GM19025 (cell line): ENCODE measurements at regions not wholly inside any gene's neighbourhood (a gene's known extent, or its start where the extent isn't known, plus 50 kb on each side); places are given as distances from the start of the nearest gene placed in this dataset.

Source experiments
- ATAC-seq: cut with Tn5 transposase; IDR thresholded peaks from one replicate; pipeline ENCODE4 v1.9.1; 2021; ENCODE audit warnings: mild to moderate bottlenecking, low read depth, moderate library complexity; ENCODE audit not compliant: unreplicated experiment

DNA sequence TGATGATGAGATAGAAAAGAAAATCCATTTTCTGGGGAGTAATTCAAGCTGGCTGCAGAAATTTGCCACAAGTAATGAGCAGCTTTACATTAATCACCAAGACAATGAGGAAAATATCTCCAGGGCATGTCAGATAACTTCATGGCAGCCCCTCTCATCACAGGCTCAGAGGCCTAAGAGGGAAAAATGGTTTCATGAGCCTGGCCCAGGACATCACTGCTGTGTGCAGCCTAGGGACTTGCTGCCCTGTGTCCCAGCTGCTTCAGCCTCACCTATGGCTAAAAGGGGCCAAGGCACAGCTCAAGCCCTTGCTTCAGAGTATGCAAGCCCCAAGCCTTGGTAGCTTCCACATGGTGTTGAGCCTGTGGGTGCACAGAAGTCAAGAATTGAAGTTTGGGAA is 161.7 kb downstream of the OPA1 start:
- ATAC-seq = no peak

DNA sequence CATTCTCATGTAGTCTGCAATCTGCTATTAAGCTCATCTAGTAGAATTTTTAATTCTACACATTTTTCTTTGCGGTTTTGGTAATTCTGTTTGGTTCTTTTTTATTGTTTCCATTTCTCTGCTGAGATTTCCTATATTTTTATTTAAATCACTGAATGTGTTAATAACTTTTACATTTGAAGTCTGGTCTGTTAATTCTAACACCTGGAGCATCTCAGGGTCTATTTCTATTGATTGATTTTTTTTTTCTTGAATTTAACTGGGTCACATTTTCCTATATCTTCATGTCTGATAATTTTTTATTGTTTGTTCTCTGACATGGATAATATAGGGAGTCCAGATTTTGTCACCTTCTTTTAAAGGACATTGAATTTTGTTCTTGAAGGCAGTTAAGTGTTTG is 163.5 kb downstream of the OPA1 start:
- no peak for ATAC-seq

DNA sequence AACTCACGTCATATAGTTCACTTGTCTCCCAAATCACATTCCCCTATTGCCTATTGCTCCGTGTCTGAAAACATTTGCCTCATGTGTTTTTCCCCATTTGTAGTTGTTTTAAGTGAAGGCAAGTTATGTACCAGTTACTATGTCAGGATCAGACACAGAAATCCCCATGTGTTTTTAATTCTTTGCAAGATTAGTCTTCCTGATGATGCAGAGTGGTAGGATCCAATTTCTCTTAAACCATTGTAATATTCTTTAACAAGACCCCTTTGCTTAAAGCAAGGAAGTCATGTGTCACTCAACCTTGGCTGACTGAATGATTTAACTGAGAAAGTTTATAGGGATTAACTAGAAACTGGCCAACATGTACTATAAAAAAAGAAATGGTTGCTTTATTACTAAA is 164.4 kb downstream of the OPA1 start:
- ATAC-seq = no peak

DNA sequence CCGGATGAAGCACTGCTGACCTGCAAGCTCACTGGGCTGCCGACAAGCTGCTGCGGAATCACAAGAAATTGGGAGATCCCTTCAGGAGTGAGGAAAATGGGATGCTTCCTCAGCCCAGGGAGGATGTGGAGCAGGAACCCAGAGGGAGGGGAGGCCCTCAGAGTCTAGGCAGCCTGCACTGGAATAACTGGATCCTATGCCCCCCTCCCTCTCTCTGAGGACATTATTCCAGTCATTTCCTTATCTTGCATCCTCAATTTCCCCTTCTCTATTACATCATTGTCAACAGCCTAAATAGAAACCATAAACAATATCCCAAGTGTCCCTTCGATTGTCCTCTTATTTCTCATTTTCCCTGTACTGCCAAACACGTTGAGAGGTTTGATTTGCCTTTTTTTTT is 169.0 kb downstream of the OPA1 start:
- ATAC-seq = no peak

DNA sequence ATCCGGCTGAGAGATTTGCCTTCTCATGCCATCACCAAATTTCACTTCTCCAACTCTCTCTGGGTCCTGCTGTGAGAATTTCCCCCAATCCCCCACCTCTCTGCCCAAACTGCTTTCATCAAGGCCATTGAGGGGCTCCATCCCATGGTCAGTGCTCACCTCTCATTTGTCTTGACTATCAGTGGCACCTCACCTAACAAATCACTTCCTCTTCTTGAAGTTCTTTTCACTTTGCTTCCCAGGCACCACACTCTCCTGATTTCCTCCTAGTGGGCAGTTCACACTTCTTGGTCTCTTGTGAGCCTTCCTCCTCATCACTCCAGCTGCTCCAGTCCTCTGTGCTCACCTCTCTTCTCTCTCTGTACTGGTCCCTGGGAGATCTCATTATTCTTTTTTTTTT is 169.6 kb downstream of the OPA1 start:
- no peak for ATAC-seq

DNA sequence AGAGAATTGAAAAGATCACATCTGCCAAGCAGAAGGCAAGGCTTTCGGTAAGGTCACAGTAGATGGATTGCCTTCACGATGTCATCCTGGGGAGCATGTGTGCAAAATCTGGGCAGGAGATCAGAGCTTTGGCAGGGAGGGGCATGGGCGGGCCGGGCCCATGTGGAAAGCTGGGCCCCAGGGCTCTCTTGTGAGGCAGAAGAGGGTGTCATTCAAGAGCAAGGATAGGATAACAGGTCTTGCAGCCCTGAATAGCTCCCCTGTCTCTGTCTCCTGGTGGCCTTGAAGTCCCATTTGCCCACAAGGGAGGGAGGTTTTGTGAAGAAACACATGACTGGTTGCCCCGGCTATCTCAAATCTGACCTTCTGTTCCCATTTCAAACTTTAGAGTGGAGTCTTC is 172.0 kb downstream of the OPA1 start:
- no peak for ATAC-seq

DNA sequence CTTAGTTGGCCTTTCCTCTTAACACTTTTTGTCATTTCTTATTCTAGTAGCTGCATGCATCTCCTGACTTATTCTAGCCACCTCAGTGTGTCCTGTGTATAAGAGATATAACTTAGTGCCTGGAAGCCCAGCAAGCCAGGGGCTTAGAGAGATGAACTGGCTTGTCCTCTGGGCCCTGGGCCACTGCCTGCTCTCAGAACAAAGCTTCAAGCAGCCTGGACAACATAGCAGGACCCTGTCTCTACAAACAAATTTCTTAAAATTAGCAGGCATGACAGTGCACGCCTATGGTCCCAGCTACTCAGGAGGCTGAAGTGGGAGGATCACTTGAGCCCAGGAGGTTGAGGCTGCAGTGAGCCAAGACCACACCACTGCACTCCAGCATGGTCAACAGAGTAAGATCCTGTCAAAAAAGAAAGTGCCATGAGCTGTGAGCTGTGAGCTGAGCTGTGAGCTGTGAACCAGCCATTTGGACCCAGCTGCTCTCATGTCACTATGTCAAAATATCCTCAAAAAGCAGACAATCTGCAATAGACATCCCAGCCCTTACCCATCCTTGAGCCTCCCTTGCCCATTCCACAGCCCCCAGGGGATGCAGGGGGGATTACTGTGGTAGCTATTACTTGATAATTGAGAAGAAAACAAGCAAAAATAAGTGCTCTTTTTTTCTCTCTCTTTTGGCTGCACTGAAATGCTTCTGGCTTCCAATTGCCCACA is 174.5 kb downstream of the OPA1 start:
- ATAC-seq = no peak

DNA sequence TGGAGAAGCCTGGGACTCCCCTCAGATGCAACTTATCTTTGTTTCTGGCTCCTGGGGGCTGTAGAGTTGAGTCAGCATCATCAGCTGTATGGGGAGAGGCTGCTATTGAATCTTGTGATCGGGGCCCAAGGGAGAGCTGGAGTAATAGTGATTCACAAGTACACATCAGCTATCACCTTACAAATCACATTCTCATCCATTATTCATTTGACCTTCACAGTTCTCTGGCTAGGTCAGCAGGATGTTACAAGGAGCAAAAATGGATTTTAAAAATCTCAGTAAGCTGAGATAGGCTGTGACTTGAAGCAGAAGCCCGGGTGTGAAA is 175.0 kb downstream of the OPA1 start:
- ATAC-seq = no peak

DNA sequence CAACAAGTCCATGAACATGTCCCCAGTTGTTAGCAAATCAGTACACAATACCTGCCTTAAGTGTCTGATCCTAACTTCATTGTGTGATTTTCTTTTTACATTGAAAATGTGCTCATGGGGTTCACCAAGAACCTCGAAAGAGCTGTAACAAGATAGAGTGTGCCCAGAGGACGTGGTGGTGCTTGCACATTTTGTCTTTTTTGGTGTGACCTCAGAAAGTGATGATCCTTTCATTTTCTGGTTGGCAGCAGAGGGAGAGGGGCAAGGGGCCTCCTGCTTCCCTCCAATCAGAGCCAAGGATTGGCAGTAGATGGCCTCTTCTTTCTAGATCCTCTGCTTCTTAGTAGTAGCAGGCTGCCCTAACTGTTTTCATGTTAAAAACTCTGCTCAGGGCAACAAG is 176.4 kb downstream of the OPA1 start:
- no peak for ATAC-seq

DNA sequence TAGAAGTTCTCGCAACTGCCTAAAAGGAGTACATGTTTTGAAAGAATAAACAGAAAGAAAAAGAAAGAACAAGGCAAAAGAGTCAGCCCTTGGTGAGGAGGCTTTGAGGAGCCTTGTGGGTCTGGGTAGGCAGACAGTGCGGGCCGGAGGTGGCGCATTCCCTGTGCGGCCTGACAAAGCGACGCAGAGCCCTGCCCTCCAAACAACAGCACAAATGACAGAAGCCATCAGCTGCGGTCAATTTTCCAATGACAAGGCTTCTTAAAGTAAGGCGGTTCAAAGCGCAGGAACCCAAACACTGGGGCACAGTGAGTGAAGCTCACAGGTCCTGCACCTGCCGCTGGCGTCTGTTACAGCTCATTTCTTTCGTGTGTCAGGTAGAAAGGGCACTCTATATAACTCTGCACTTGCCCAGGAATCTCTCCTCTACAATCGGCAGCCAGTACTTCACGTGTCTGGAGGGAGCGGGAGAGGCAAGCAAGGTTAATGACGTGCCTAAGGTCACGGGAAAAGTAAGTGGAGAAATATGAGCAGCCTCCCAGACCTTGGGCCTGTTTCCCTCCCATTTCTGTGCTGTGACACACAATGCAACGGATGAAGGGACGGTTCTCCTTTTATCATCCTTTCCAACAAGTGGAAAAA is 178.1 kb downstream of the OPA1 start:
- ATAC-seq = no peak

DNA sequence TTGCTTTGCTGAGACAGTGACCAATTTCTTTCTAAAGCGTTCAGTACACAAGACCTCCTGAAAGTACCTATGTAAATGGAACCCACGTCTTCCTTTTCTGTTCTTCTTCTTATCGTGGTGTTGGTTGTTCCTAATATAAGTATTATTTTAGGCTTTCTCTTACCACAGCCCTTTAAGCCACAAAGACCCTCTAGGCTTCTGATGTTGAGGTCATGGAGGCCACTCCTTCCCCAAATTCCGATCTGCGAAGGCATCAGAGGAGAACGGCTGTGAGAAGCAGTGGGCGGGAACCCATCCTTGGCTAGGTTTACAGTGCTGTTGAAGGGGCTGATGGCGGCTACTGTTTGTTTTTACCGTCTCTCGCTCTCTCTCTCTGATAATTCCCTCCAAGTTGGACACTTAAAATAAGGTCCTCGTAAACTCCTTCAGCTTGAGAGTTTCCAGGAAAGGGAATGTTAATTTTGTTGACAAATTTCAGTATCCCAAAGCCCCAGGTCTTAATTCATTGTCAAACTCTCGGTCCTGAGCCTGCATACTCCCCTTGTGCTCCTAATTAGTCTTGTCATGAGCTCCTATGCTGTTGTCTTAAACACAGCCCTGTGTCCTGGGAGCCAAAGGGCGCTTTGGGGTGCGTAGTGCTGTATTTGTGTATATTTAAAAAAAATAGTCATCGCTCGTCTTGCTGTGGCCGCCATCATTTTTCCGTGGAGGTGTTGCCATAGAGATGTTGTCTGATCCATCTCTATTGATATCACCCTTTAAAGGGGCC is 178.8 kb downstream of the OPA1 start:
- ATAC-seq = no peak

DNA sequence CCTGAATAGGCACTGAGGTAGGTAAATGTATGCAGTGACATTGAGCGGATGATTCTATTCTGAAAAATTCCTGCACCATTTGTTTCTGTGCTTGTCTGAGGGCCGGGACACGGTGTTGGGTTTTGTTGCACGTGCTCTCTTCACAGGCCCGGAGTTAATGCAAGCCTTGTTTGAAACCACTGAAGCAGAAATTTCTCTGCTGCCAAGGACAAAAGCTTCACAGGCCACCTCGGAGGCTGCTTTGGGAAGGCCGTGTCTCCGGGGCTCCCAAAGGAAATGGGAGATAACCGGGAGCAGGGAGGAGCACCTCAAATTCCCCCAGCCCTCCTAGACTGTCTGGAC is 179.4 kb downstream of the OPA1 start:
- no peak for ATAC-seq

DNA sequence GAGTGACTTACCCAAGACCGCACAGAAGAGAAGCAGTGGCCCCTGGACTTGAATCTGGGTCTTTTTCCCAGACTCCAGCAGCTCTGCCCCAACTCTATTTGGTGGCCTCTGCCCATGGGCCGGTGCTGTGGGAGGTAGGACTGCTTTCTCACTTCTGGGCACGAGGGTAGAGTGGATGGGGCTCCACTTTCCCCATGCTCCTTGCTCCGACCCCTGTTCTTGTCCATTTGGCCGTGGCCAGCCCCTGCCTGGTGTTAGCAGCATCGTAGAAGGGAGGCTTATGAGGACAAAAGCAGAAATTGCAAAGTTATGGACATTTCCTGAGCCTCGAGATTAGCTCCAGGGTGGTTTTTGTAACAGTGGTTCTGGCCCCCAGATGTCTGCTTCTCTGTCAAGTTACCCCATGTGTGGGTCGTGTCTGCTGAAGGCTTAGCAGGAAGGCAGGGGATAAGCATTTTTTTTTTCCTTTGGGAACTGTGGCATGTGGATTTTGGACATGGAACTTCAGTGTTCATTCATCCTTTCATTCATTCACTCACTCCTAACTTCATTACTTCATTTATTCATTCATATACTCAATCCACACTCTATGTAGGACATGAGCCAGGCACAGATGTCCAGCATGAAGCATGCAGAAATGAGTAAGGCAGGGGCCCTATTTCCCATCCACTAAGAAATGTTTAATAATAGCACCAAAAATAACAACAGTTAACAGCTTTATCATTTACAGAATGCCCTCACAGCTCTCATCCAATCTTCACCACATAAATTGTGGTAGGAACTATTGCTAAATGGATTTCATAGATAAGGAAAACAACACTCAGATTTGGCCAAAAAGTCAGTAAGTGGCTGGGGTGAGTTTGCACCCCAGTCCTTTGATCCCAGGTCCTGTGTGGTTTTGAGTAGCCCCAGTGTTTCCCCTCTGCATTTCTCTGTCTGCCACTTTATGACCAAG is 180.5 kb downstream of the OPA1 start:
- ATAC-seq = no peak

DNA sequence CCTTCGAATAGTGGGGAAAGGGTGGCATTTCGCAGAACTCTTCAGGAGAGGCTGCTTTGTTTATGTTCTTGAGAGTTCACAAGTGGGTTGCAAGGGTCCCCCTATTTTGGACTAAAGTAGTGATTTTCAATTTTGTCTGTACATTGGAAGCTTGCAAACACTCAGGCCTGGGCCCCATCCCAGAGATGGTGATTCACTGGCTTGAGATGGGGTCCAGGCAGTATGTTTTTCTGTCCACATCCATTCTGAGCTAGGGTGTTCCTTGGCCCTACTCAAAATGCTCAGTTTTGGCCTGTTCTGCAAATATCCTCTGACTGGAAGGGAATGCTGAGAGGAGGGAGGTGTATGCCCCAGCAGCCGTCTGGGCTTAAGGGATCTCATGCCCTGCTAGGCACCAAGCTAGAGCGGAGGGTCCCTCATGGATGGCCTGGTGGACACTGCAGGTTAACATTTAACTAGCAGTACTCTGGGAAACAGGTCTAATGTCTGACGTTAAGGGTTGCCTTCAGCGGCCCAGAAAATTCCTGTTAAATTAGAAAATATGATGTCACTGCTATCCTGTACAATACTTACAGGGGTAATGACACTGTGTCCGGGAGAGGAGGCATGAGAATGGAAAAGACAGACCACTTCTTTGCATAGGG is 181.4 kb downstream of the OPA1 start:
- no peak for ATAC-seq

DNA sequence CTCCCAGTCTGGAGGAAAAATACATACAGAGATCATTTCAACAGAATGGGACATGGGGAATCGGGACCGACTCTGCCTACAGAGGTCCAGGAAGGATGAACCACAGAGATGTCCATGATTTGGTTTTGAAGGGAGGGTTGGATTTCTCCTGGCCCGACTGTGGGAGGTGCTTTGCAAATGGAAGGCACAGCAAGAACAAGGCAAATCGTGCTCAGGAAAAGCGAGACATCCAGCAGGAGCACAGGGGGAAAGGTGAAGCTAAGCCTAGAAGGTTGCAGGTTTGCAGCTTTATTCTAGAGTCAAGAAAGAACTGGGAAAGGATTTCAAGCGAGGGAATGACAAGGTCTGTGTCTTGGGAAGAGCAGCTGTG is 181.9 kb downstream of the OPA1 start:
- ATAC-seq = no peak

DNA sequence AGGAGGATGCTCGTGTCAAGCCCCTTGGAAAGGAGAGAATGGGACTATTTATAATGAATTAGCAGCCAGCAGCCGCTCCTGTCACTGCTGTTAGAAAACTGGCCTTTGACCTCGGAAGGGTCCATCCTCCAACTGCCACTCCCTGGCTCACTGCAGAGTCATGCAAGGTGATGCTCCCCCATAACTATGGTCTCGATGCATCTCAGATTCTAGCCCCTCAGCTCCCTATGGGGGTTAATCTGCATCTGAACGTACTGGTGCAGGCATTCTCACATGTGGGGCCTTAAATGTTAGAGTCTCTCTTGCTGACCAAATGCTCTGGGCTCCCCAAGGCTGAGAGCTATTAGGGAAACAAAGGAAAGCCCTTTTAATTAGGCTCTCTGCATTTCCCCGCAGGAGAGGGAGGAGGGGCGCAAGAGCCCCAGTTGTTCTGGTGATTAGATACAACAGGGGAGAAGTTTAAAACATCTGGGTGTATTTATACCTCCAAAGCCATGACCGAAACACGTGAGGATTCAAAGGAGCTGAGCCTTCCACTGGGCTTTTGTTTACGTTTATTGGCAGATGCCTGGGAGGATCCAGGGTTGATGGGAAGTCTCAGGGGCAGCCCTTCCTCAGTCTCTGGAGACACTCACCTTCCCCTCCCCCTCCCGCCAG is 182.5 kb downstream of the OPA1 start:
- no peak for ATAC-seq

DNA sequence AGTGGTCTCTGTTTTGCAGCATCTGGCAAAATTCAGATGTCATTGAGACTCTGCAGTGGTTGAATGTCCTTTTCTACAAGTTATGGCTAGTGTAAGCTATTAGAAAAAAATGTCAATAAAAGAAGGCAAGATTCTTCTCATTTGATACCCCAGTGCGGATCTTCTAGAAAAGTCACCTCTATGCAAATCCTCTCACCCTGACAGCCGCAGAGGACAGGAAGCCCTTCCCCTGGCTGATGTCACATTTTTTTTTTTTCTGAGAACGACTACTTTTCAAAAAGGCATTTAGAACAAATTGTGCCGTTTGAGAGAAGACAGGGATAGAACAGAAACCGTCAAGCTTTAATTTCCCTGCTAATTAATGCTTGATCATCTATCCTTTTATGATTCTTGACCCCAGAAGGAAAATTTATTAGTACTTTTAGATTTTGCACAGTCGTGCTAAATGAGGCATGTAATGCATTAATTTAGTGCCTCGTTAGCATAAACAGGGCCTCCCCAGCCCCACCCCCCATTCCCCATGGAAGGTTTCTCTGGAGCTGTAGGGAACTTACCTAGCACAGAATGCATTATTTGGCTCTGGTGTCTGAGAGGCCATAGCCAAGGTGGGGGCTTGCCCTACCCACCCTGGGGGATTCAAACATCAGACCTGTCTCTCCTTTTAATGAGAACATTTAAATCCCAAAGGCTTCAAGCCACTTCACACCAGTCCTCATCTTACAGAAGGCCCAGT is 183.8 kb downstream of the OPA1 start:
- ATAC-seq = no peak

DNA sequence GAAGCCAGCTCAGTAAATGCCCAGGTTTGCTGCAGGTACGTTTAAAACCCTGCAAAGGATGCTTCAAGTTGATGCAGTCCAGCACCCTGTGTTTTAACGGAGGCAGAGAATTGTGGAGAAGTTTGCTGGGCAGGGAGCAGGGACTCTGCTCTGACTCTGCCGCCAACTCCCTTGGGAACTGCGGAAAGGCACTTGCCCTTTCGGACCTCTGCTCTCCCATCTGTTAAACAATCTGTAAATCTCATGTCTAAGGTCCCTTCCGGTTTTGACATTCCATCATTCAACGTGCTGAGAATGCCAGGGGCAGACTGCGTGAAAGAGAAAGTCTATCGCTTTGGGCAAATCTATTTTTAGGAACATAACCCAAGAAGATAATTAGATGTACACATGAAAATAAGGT is 184.5 kb downstream of the OPA1 start:
- ATAC-seq = no peak

DNA sequence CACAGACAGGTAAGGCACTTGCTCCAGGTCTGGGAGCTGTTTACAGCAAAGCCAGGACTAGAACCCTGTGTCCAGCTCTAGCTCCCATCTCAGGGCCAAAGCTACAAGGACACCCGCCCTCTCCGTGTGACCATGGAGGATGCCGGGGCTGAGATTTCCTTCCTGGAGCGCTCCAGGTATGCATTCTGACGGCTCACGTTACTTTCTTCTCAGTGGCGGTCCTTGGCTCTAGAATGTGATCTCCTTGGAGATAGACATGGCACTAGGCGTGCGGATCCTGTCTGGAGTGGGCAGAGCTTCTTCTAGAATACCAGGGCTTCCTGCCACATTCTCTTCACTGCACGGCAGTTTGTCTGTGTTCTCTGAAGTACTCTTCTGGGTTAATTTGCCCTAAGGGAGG is 185.7 kb downstream of the OPA1 start:
- no peak for ATAC-seq
